ENCODE measurements at regions not wholly inside any gene's neighbourhood (a gene's known extent, or its start where the extent isn't known, plus 50 kb on each side); places are given as distances from the start of the nearest gene placed in this dataset.

DNA sequence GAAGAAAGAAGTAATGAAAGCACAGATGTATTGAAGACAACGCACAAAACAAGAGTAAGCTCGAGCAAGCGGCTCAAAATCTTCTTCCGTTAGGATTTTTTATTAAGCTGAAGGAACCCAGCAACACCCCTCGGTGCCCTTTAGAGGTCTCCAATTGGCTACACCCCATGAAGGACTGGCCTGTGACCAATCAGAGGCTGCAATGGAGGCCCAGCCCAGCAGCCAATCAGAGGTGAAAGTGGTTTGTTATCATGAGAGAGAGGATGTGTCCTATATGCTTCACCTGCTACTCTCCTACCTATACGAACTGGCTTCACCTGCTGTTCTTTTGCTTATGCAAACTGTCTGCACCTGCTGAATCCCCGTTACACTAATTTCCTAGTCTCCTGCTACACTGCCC, 358.8 kb downstream of the C12orf50 start:
- TF ChIP-seq, protein P1, sequence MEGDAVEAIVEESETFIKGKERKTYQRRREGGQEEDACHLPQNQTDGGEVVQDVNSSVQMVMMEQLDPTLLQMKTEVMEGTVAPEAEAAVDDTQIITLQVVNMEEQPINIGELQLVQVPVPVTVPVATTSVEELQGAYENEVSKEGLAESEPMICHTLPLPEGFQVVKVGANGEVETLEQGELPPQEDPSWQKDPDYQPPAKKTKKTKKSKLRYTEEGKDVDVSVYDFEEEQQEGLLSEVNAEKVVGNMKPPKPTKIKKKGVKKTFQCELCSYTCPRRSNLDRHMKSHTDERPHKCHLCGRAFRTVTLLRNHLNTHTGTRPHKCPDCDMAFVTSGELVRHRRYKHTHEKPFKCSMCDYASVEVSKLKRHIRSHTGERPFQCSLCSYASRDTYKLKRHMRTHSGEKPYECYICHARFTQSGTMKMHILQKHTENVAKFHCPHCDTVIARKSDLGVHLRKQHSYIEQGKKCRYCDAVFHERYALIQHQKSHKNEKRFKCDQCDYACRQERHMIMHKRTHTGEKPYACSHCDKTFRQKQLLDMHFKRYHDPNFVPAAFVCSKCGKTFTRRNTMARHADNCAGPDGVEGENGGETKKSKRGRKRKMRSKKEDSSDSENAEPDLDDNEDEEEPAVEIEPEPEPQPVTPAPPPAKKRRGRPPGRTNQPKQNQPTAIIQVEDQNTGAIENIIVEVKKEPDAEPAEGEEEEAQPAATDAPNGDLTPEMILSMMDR (IDR thresholded peaks at IDR 0.05; ENCODE audit: low read length), result no peak
- TF ChIP-seq EZH2 (IDR thresholded peaks at IDR 0.05; ENCODE audit: borderline replicate concordance, low read length), result no peak

All from OCI-LY1 (cell line).